ENCODE measurements at regions not wholly inside any gene's neighbourhood (a gene's known extent, or its start where the extent isn't known, plus 50 kb on each side); places are given as distances from the start of the nearest gene placed in this dataset.

DNA sequence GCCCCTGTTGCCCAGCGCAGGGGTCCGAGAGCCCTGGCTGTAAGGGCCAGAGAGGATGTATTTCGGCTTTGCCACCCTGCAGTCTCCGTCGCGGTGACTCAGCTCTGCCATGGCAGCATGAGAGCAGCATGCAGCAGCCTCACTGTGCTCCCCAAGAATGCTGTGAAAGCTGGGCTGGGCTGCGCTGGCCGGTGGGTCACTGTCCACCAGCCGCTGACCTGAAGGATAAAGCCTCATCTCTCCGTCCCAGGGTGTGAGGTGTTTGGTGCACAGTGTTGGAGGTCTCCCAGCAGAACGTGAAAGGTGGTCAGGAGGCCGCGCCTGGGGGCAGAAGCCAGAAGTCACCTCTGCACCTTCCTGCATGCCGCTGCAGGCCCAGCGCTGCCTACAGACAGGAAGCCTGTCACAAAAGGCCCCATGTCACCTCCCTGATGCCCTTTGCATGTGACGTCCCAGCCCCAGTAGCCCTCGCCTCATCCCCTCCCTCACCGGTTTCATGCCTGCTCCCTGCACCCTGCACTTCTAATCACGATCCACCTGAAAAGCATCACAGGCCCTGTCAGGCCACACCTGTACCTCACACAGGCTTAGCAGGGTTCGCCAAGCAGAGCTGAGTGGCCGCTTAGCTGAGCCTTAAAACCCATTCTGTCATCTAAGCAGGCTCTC lies 342.1 kb downstream of the EIPR1 start:
- TF ChIP-seq, protein P1, sequence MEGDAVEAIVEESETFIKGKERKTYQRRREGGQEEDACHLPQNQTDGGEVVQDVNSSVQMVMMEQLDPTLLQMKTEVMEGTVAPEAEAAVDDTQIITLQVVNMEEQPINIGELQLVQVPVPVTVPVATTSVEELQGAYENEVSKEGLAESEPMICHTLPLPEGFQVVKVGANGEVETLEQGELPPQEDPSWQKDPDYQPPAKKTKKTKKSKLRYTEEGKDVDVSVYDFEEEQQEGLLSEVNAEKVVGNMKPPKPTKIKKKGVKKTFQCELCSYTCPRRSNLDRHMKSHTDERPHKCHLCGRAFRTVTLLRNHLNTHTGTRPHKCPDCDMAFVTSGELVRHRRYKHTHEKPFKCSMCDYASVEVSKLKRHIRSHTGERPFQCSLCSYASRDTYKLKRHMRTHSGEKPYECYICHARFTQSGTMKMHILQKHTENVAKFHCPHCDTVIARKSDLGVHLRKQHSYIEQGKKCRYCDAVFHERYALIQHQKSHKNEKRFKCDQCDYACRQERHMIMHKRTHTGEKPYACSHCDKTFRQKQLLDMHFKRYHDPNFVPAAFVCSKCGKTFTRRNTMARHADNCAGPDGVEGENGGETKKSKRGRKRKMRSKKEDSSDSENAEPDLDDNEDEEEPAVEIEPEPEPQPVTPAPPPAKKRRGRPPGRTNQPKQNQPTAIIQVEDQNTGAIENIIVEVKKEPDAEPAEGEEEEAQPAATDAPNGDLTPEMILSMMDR (IDR thresholded peaks at IDR 0.05; ENCODE audit: low read length) = no peak
- TF ChIP-seq EZH2 (IDR thresholded peaks at IDR 0.05; ENCODE audit: borderline replicate concordance, low read length) = no peak
- Histone ChIP-seq H3K9me2 (ENCODE audit: low read depth, low read length) (no peaks in the 10 kb centered on the region), H3K9me3 (ENCODE audit: low read length) (no peaks in the 10 kb centered on the region), H3K4me1 (ENCODE audit: insufficient read depth, low read length, severe bottlenecking) (no peaks in the 10 kb centered on the region), H3K27me3 (ENCODE audit: insufficient read depth, low read length) (no peaks in the 10 kb centered on the region), H2AFZ (ENCODE audit: low read length) (no peak overlapping the region), H3K79me2 (ENCODE audit: insufficient read depth, low read length) (no peaks in the 10 kb centered on the region), H3K27ac (ENCODE audit: low read depth, low read length, poor library complexity, severe bottlenecking) (no peak overlapping the region), H3F3A (ENCODE audit: insufficient read depth, low read length) (no peaks in the 10 kb centered on the region), H3K4me2 (ENCODE audit: low read length) (no peak overlapping the region), H3K36me3 (ENCODE audit: insufficient read depth, low read length) (no peaks in the 10 kb centered on the region), H4K20me1 (ENCODE audit: insufficient read depth, low read length) (no peaks in the 10 kb centered on the region), H3K4me3 (ENCODE audit: low read depth, low read length, poor library complexity, severe bottlenecking) (no peak overlapping the region), H3K9ac (ENCODE audit: low read length) (no peak overlapping the region)

DNA sequence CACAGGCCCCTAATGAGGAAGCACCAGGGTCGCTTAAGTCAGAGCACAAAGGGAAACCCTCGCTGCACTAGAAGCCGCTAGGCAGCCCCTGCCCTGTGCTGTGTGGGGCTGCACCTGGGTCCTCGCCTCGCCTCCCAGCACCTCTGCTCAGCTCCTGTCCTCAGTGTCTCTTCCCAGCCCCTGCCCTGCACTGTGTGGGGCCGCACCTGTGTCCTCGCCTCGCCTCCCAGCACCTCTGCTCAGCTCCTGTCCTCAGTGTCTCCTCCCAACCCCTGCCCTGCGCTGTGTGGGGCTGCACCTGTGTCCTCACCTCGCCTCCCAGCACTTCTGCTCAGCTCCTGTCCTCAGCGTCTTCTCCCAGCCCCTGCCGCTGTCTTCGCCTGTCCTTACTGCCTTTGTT lies 342.8 kb downstream of the EIPR1 start:
- Histone ChIP-seq H2AFZ (ENCODE audit: low read length) (no peak overlapping the region), H3K9ac (ENCODE audit: low read length) (no peak overlapping the region), H3F3A (ENCODE audit: insufficient read depth, low read length) (no peaks in the 10 kb centered on the region), H3K9me2 (ENCODE audit: low read depth, low read length) (no peaks in the 10 kb centered on the region), H3K27me3 (ENCODE audit: insufficient read depth, low read length) (no peaks in the 10 kb centered on the region), H3K27ac (ENCODE audit: low read depth, low read length, poor library complexity, severe bottlenecking) (no peak overlapping the region), H3K4me3 (ENCODE audit: low read depth, low read length, poor library complexity, severe bottlenecking) (no peak overlapping the region), H3K36me3 (ENCODE audit: insufficient read depth, low read length) (no peaks in the 10 kb centered on the region), H3K79me2 (ENCODE audit: insufficient read depth, low read length) (no peaks in the 10 kb centered on the region), H3K4me2 (ENCODE audit: low read length) (no peak overlapping the region), H4K20me1 (ENCODE audit: insufficient read depth, low read length) (no peaks in the 10 kb centered on the region), H3K9me3 (ENCODE audit: low read length) (no peaks in the 10 kb centered on the region), H3K4me1 (ENCODE audit: insufficient read depth, low read length, severe bottlenecking) (no peaks in the 10 kb centered on the region)
- TF ChIP-seq EZH2 (IDR thresholded peaks at IDR 0.05; ENCODE audit: borderline replicate concordance, low read length) = no peak
- TF ChIP-seq, protein P1 (IDR thresholded peaks at IDR 0.05; ENCODE audit: low read length) = no peak

DNA sequence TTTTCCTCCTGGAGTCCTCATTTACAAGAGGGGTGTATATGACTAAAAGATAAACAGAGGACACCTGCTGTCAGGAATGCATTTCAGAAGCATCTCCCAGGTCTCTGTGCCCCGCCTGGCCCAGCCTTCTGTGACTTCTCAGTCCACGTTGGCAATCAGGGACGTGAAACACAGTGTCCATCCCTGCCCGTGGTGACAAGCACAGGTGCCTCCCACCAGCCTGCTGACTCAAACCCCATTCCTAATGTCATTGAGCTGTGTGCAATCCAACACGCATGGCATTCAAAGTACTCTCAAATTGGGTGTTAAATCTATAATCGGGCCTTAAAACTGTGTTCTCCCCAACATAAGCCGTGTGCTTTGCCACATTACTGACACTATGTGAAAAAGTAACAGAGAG lies 343.2 kb downstream of the EIPR1 start:
- H3K27ac ChIP-seq (ENCODE audit: low read depth, low read length, poor library complexity, severe bottlenecking) = no peak overlapping the region
- no peaks in the 10 kb centered on the region for H3K79me2 ChIP-seq (ENCODE audit: insufficient read depth, low read length)
- no peak overlapping the region for H3K4me2 ChIP-seq (ENCODE audit: low read length)
- no peak overlapping the region for H2AFZ ChIP-seq (ENCODE audit: low read length)
- no peak overlapping the region for H3K4me3 ChIP-seq (ENCODE audit: low read depth, low read length, poor library complexity, severe bottlenecking)
- no peaks in the 10 kb centered on the region for H3F3A ChIP-seq (ENCODE audit: insufficient read depth, low read length)
- no peaks in the 10 kb centered on the region for H3K36me3 ChIP-seq (ENCODE audit: insufficient read depth, low read length)
- H3K9me3 ChIP-seq (ENCODE audit: low read length) = no peaks in the 10 kb centered on the region
- no peak for TF ChIP-seq EZH2 (IDR thresholded peaks at IDR 0.05; ENCODE audit: borderline replicate concordance, low read length)
- TF ChIP-seq, protein P1 (IDR thresholded peaks at IDR 0.05; ENCODE audit: low read length) = no peak
- H4K20me1 ChIP-seq (ENCODE audit: insufficient read depth, low read length) = no peaks in the 10 kb centered on the region
- H3K9ac ChIP-seq (ENCODE audit: low read length) = no peak overlapping the region
- no peaks in the 10 kb centered on the region for H3K9me2 ChIP-seq (ENCODE audit: low read depth, low read length)
- no peaks in the 10 kb centered on the region for H3K4me1 ChIP-seq (ENCODE audit: insufficient read depth, low read length, severe bottlenecking)
- no peaks in the 10 kb centered on the region for H3K27me3 ChIP-seq (ENCODE audit: insufficient read depth, low read length)
